H9 (cell line): ENCODE measurements at regions not wholly inside any gene's neighbourhood (a gene's known extent, or its start where the extent isn't known, plus 50 kb on each side); places are given as distances from the start of the nearest gene placed in this dataset.
A peak's percentile ranks its signal among the peaks of the same experiment; 100 is the strongest.

Experiments
- DNase-seq: peaks from one replicate; pipeline ENCODE4 v3.0.0-alpha.2; 2017
- H2AFZ ChIP-seq: one replicate; pipeline ENCODE4 v1.6.1; 2013; ENCODE audit warnings: mild to moderate bottlenecking, low read length, control low read depth, moderate library complexity
- H2AK5ac ChIP-seq: 2 replicates; pipeline ENCODE4 v1.6.1; 2013; ENCODE audit warnings: low read length, control low read depth, mixed read lengths; ENCODE audit not compliant: insufficient read length
- H2BK120ac ChIP-seq: one replicate; pipeline ENCODE4 v1.6.1; 2013; ENCODE audit warnings: low read depth, mild to moderate bottlenecking, low read length, control low read depth, inconsistent platforms; ENCODE audit not compliant: poor library complexity, severe bottlenecking
- H2BK12ac ChIP-seq: 2 replicates; pipeline ENCODE4 v1.6.1; 2013; ENCODE audit warnings: low read length, control low read depth, mixed read lengths, low read depth; ENCODE audit not compliant: insufficient read length
- H2BK15ac ChIP-seq: 2 replicates; pipeline ENCODE4 v1.6.1; 2013; ENCODE audit warnings: low read depth, low read length, control low read depth
- H2BK20ac ChIP-seq: one replicate; pipeline ENCODE4 v1.6.1; 2013; ENCODE audit warnings: low read depth, mild to moderate bottlenecking, low read length, control low read depth, inconsistent platforms; ENCODE audit not compliant: poor library complexity, severe bottlenecking
- H2BK5ac ChIP-seq: 2 replicates; pipeline ENCODE4 v1.6.1; 2013; ENCODE audit warnings: low read length, control low read depth, mixed read lengths; ENCODE audit not compliant: insufficient read length
- H3K14ac ChIP-seq: 2 replicates; pipeline ENCODE4 v1.6.1; 2013; ENCODE audit warnings: low read length, control low read depth; ENCODE audit not compliant: insufficient read depth
- H3K18ac ChIP-seq: 2 replicates; pipeline ENCODE4 v1.6.1; 2013; ENCODE audit warnings: low read depth, mild to moderate bottlenecking, mixed read lengths, low read length, control low read depth; ENCODE audit not compliant: insufficient read length
- H3K23ac ChIP-seq: 2 replicates; pipeline ENCODE4 v1.6.1; 2013; ENCODE audit warnings: low read length, control low read depth, mixed read lengths, low read depth; ENCODE audit not compliant: insufficient read length
- H3K23me2 ChIP-seq: 2 replicates; pipeline ENCODE4 v1.6.1; 2013; ENCODE audit warnings: low read depth, mild to moderate bottlenecking, mixed read lengths, low read length, control low read depth; ENCODE audit not compliant: insufficient read length, poor library complexity, severe bottlenecking
- H3K27ac ChIP-seq: 2 replicates; pipeline ENCODE4 v1.5.1; 2013; ENCODE audit warnings: low read length, control low read depth, mixed read lengths, low read depth; ENCODE audit not compliant: insufficient read length
- H3K27me3 ChIP-seq: 2 replicates; pipeline ENCODE4 v1.6.1; 2013; ENCODE audit warnings: low read length, control low read depth, inconsistent platforms; ENCODE audit not compliant: insufficient read depth
- H3K4ac ChIP-seq: 2 replicates; pipeline ENCODE4 v1.6.1; 2013; ENCODE audit warnings: low read depth, mild to moderate bottlenecking, control low read depth, inconsistent platforms, low read length, moderate library complexity
- H3K4me1 ChIP-seq: 2 replicates; pipeline ENCODE4 v1.6.1; 2013; ENCODE audit warnings: low read length, control low read depth, inconsistent platforms; ENCODE audit not compliant: insufficient read depth
- H3K4me2 ChIP-seq: 2 replicates; pipeline ENCODE4 v1.6.1; 2013; ENCODE audit warnings: low read length, control low read depth, mixed read lengths; ENCODE audit not compliant: insufficient read length, insufficient read depth
- H3K56ac ChIP-seq: 2 replicates; pipeline ENCODE4 v1.6.1; 2013; ENCODE audit warnings: low read depth, mild to moderate bottlenecking, mixed read lengths, low read length, control low read depth; ENCODE audit not compliant: insufficient read length
- H3K79me1 ChIP-seq: 2 replicates; pipeline ENCODE4 v1.6.1; 2013; ENCODE audit warnings: low read depth, mild to moderate bottlenecking, moderate library complexity, low read length, control low read depth, inconsistent platforms; ENCODE audit not compliant: insufficient read depth, poor library complexity, severe bottlenecking
- H3K79me2 ChIP-seq: 2 replicates; pipeline ENCODE4 v1.6.1; 2013; ENCODE audit warnings: low read length, control low read depth, inconsistent platforms; ENCODE audit not compliant: insufficient read depth
- H3K9ac ChIP-seq: 2 replicates; pipeline ENCODE4 v1.6.1; 2013; ENCODE audit warnings: low read length, control low read depth, mixed read lengths; ENCODE audit not compliant: insufficient read length; ENCODE audit errors: extremely low read depth
- H3K9me3 ChIP-seq: one replicate; pipeline ENCODE4 v1.6.1; 2013; ENCODE audit warnings: low read depth, low read length, inconsistent platforms; ENCODE audit not compliant: control insufficient read depth
- H3T11ph ChIP-seq: one replicate; pipeline ENCODE4 v1.6.1; 2013; ENCODE audit warnings: mild to moderate bottlenecking, low read length, control low read depth, inconsistent platforms
- H4K20me1 ChIP-seq: one replicate; pipeline ENCODE4 v1.6.1; 2013; ENCODE audit not compliant: control insufficient read depth, insufficient read length, insufficient read depth
- H4K5ac ChIP-seq: 2 replicates; pipeline ENCODE4 v1.6.1; 2013; ENCODE audit warnings: low read depth, mild to moderate bottlenecking, mixed read lengths, low read length, control low read depth; ENCODE audit not compliant: insufficient read length
- H4K8ac ChIP-seq: replicated peaks from 2 replicates; pipeline ENCODE4 v1.6.1; 2013; ENCODE audit warnings: low read length, control low read depth, mixed read lengths, low read depth; ENCODE audit not compliant: insufficient read length
- H4K91ac ChIP-seq: 2 replicates; pipeline ENCODE4 v1.6.1; 2013; ENCODE audit warnings: low read depth, mild to moderate bottlenecking, moderate library complexity, mixed read lengths, low read length, control low read depth; ENCODE audit not compliant: insufficient read length
- H3K27ac Mint-ChIP-seq, 3 experiments: 2 replicates in 2 of 3; 3 replicates in 1 of 3; pipeline ENCODE4 v1.8.0; 2020 to 2021; ENCODE audit warnings: mixed read lengths in 3 of 3, mild to moderate bottlenecking in 1 of 3, moderate library complexity in 1 of 3
- H3K27me3 Mint-ChIP-seq: 2 replicates; pipeline ENCODE4 v1.8.0; 2021; ENCODE audit warnings: low read depth, mild to moderate bottlenecking, moderate library complexity, mixed read lengths
- H3K36me3 Mint-ChIP-seq, 3 experiments: 2 replicates in 2 of 3; 3 replicates in 1 of 3; pipeline ENCODE4 v1.8.0; 2020 to 2021; ENCODE audit warnings: low read depth in 3 of 3, mixed read lengths in 3 of 3; ENCODE audit not compliant: insufficient read depth in 1 of 3
- H3K4me1 Mint-ChIP-seq, 2 experiments: 2 replicates each; pipeline ENCODE4 v1.8.0; 2020; ENCODE audit warnings: mixed read lengths in 2 of 2
- H3K4me3 Mint-ChIP-seq, 2 experiments: 2 replicates in 1 of 2; 3 replicates in 1 of 2; pipeline ENCODE4 v1.8.0; 2020 to 2021; ENCODE audit warnings: mild to moderate bottlenecking in 2 of 2, mixed read lengths in 2 of 2, moderate library complexity in 1 of 2
- H3K9me3 Mint-ChIP-seq, 2 experiments: 2 replicates in 1 of 2; 3 replicates in 1 of 2; pipeline ENCODE4 v1.8.0; 2020; ENCODE audit warnings: mild to moderate bottlenecking in 2 of 2, mixed read lengths in 2 of 2, moderate library complexity in 1 of 2
- WGBS: extraction: QIAGEN DNeasy Blood & Tissue Kit; methylation state at CpG from one replicate; pipeline ENCODE4 v1.1.7; 2013; ENCODE audit warnings: missing lambda C conversion rate, low lambda C conversion rate, mixed read lengths; ENCODE audit not compliant: insufficient read length; ENCODE audit errors: extremely low coverage; 5-methylcytosine and 5-hydroxymethylcytosine counted together
- TF ChIP-seq, protein P1 (sequence below): fragments of 200-600 bp; sonication (generic); conservative IDR thresholded peaks from 3 replicates; pipeline ENCODE4 v1.8.0; 2021; ENCODE audit warnings: antibody characterized with exemption, mild to moderate bottlenecking

DNA sequence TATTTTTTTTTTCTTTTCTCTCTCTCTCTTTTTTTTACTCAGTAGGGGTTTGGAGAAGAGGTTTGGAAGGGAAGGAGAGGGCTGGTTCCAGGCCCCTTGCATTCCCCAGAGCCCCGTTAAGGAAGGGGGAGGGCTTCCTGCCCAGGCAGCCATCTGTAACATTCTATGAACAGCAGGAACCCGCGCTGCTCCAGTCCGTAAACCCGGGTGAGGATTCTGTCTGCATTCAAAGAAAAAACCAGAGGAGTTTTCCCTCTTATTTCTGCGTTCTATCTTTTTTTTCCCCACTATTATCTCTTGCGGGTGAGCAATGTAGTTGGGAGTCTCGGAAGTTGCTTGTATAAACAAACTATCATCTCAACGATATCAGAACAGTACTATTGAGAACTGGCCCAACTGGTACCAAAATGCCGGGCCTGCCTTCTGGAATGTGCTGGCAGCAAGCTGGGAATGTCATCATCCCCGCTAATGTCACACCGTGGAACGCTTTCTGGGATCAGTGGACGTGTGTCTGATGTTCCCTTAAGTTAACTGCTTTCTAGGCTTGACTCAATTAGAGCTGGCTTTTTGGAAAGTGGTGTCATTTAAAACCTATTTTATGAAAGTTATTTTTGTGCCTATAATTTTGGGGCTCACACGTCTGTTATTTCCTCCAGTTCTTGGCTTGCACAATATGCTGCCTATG lies 153.1 kb upstream of the MEOX2 start:
- Histone ChIP-seq H3K4ac (no peak overlapping the region), H3K27ac (peak overlapping the region; percentile 85), H2BK12ac (peak overlapping the region; percentile 97), H3K9me3 (no peaks in the 10 kb centered on the region), H2BK5ac (no peak overlapping the region), H2AFZ (peak overlapping the region; percentile 98), H3K4me2 (peak overlapping the region; percentile 58), H3K79me1 (no peaks in the 10 kb centered on the region), H4K5ac (peak overlapping the region; percentile 94), H3K23me2 (peaks cover 4% of the 10 kb centered on the region), H3K27me3 (no peaks in the 10 kb centered on the region), H3K79me2 (no peaks in the 10 kb centered on the region), H3K4me1 (no peaks in the 10 kb centered on the region; the same call in 1 of the 2 replicates), H4K91ac (no peak overlapping the region), H4K8ac (no peak overlapping the region), H3K14ac (peak overlapping the region; percentile 91; the same call in 1 of the 2 replicates), H4K20me1 (no peaks in the 10 kb centered on the region), H3K18ac (peak overlapping the region; percentile 82), H2BK120ac (no peak overlapping the region), H2BK20ac (peak overlapping the region; percentile 99), H3T11ph (no peak overlapping the region), H3K23ac (no peak overlapping the region), H3K56ac (no peak overlapping the region), H3K9ac (no peak overlapping the region), H2BK15ac (no peak overlapping the region), H2AK5ac (no peak overlapping the region)
- no peaks in the 10 kb centered on the region for H3K9me3 Mint-ChIP-seq
- no CpG with 5 or more reads among the region's 15 CpGs for WGBS
- H3K27me3 Mint-ChIP-seq = no peaks in the 10 kb centered on the region
- peaks cover 16 to 17% of the 10 kb centered on the region in 2 experiments for H3K4me1 Mint-ChIP-seq
- H3K27ac Mint-ChIP-seq = peak overlapping the region; percentile 91 to 97 (median 97)
- H3K4me3 Mint-ChIP-seq = peak overlapping the region; percentile 27 to 50; a peak in 4 of 5 replicates
- TF ChIP-seq, protein P1, sequence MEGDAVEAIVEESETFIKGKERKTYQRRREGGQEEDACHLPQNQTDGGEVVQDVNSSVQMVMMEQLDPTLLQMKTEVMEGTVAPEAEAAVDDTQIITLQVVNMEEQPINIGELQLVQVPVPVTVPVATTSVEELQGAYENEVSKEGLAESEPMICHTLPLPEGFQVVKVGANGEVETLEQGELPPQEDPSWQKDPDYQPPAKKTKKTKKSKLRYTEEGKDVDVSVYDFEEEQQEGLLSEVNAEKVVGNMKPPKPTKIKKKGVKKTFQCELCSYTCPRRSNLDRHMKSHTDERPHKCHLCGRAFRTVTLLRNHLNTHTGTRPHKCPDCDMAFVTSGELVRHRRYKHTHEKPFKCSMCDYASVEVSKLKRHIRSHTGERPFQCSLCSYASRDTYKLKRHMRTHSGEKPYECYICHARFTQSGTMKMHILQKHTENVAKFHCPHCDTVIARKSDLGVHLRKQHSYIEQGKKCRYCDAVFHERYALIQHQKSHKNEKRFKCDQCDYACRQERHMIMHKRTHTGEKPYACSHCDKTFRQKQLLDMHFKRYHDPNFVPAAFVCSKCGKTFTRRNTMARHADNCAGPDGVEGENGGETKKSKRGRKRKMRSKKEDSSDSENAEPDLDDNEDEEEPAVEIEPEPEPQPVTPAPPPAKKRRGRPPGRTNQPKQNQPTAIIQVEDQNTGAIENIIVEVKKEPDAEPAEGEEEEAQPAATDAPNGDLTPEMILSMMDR = no peak
- no peaks in the 10 kb centered on the region for H3K36me3 Mint-ChIP-seq
- peak; percentile 75 for DNase-seq
